Mesodermal cell (in vitro differentiated cells): ENCODE measurements at regions not wholly inside any gene's neighbourhood (a gene's known extent, or its start where the extent isn't known, plus 50 kb on each side); places are given as distances from the start of the nearest gene placed in this dataset.

ENCODE experiments used
- H3K27ac ChIP-seq: 2 replicates; pipeline ENCODE4 v1.7.0; 2013; ENCODE audit warnings: mild to moderate bottlenecking, low read depth, low read length, moderate library complexity; ENCODE audit not compliant: severe bottlenecking
- H3K36me3 ChIP-seq: 2 replicates; pipeline ENCODE4 v1.7.1; 2013; ENCODE audit warnings: mild to moderate bottlenecking, low read length, moderate library complexity; ENCODE audit not compliant: control insufficient read depth, insufficient read depth
- H3K4me1 ChIP-seq: one replicate; pipeline ENCODE4 v1.7.1; 2013; ENCODE audit warnings: mild to moderate bottlenecking, low read length; ENCODE audit not compliant: insufficient read depth, control insufficient read depth, poor library complexity, severe bottlenecking
- H3K4me3 ChIP-seq: 2 replicates; pipeline ENCODE4 v1.7.0; 2013; ENCODE audit warnings: low read length, control low read depth, mild to moderate bottlenecking; ENCODE audit not compliant: insufficient read depth, poor library complexity, severe bottlenecking; ENCODE audit errors: extremely low read depth
- H3K9me3 ChIP-seq: 2 replicates; pipeline ENCODE4 v1.7.1; 2013; ENCODE audit warnings: mild to moderate bottlenecking, low read length, moderate library complexity; ENCODE audit not compliant: control insufficient read depth
- WGBS, 2 experiments: methylation state at CpG; one replicate each; pipeline ENCODE4 v1.1.5; 2013; ENCODE audit warnings: missing lambda C conversion rate in 2 of 2; ENCODE audit not compliant: insufficient coverage in 2 of 2; 5-methylcytosine and 5-hydroxymethylcytosine counted together

DNA sequence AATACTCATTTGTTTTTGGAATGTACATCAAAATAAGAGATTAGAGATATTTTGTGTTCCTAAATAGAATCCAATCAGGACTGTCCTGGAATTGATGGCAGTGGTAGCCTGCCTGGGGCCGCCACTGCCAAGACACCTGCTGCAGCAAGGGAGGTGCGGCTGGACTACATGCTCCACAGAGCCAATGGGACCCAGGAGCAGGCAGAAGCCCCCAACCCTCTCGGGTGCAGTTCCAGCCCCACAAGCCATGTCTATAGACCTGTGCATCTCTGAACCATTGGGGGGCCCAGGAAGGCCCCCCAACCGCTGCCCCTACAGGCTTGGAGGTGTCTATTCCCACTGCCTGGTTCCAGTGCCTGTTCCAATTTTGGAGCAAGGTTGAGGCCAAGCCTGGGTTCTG lies 1524.3 kb downstream of the PCDH18 start:
- Histone ChIP-seq H3K9me3 (peaks cover 4% of the 10 kb centered on the region), H3K27ac (no peak overlapping the region), H3K4me1 (no peaks in the 10 kb centered on the region), H3K4me3 (no peak overlapping the region), H3K36me3 (no peaks in the 10 kb centered on the region)
- 79% methylated on average over 3 to 4 of the region's 4 CpGs for WGBS, 2 experiments

DNA sequence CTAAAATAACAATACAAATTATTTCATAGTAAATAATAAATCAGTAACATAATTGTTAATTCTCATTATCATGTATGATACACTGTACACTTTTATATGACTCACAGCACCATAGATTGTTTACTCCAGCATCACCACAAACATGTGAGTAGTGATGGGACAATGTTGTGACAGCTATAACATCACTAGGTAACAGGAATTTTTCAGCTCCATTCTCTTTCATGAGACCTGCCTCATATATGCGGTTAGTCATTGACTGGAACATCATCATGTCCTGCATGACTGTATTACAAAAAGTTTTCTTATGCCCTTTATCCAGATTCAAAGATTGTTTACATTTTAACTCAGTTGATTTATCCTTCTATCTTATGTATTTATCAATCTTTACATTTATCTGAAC lies 1530.0 kb downstream of the PCDH18 start:
- no peaks in the 10 kb centered on the region for H3K9me3 ChIP-seq
- no peaks in the 10 kb centered on the region for H3K4me1 ChIP-seq
- 80 to 100% methylated on average over 1 of the region's 1 CpG for WGBS, 2 experiments
- H3K27ac ChIP-seq, result no peak overlapping the region
- no peaks in the 10 kb centered on the region for H3K36me3 ChIP-seq
- no peak overlapping the region for H3K4me3 ChIP-seq

DNA sequence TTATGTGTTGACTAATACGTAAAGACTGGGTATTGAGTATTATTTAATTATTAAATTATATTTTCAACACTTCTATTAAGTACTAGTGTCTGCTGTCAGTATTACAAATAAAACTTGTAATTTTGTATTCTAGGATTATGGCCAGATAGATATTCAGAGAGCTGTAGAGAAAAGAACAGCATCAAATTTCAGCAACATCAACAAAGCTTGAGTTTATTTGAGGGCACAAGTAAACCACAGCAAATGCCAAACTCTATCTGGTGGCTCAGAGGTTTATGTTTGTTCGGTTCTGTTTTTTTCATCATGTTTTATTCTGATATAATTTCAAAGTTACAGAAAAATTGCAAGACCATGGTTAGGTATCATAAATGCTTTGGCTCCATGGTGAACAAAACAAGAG lies 1530.5 kb downstream of the PCDH18 start:
- Histone ChIP-seq H3K4me1 (no peaks in the 10 kb centered on the region), H3K36me3 (no peaks in the 10 kb centered on the region)

DNA sequence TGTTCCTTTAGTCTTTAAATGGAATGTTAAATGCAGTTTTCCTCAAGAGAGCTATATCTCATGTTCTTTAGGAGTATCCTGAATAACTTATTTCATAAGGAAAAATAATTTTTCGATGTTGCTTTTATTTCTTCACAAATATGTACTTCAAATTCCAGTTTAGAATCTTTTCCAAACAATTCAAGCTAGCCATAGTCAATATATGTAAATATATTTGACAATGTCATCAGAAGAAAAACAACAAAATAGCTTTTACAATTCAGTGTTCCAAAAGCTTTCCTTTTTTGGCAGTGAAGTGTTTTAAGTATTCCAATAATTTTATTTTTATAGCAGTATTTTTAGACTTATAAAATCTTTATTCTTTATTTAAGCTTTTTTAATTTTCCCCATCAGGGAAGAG lies 1532.0 kb downstream of the PCDH18 start:
- Histone ChIP-seq H3K4me3 (no peak overlapping the region), H3K9me3 (no peaks in the 10 kb centered on the region), H3K36me3 (no peaks in the 10 kb centered on the region), H3K27ac (no peak overlapping the region), H3K4me1 (no peaks in the 10 kb centered on the region)
- no CpG with 5 or more reads among the region's 1 CpG for WGBS, 2 experiments

More for the DNA sequence above, 1530.5 kb downstream of the PCDH18 start:
- H3K4me3 ChIP-seq, result no peak overlapping the region
- no peak overlapping the region for H3K27ac ChIP-seq
- H3K9me3 ChIP-seq, result no peaks in the 10 kb centered on the region
- no CpG with 5 or more reads among the region's 2 CpGs for WGBS, 2 experiments

DNA sequence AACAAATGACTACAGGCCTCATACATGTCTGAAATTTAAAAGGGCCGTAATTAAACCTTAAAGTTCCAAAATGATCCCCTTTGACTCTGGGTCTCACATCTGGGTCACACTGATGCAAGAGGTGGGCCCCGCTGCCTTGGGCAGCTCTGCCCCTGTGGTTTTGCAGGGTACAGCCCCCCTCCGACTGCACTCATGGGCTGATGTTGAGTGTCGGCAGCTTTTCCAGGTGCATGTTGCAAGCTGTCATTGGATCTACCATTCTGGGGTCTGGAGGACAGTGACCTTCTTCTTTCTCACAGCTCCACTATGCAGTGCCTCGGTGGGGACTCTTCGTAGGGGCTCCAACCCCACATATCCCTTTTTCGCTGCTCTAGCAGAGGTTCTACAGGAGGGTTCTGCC lies 1537.9 kb downstream of the PCDH18 start:
- H3K4me3 ChIP-seq, result no peak overlapping the region
- H3K27ac ChIP-seq, result no peak overlapping the region
- H3K9me3 ChIP-seq, result no peaks in the 10 kb centered on the region
- no peaks in the 10 kb centered on the region for H3K4me1 ChIP-seq
- 94% methylated on average over 7 of the region's 7 CpGs for WGBS, 2 experiments
- H3K36me3 ChIP-seq, result no peaks in the 10 kb centered on the region

DNA sequence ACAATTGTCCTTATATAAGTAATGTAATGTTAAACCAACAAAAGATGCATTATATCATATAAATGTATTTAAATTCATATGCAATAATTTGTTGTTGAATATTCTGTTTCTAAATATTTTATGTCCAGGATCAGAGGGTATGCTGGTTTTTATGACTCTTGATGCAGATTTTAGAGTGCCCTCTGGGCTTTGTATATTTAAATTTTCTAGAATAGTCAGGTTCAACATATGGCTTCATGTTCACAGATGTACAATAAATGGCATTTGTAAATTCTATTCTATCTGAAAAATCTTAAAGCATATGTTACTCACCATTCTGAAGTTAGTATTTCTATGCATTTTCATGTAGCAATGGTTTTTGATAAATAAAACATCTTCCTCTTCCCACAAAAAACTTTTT lies 1555.4 kb downstream of the PCDH18 start:
- no peaks in the 10 kb centered on the region for H3K9me3 ChIP-seq
- H3K27ac ChIP-seq, result no peak overlapping the region
- no peaks in the 10 kb centered on the region for H3K36me3 ChIP-seq
- H3K4me1 ChIP-seq, result no peaks in the 10 kb centered on the region
- no peak overlapping the region for H3K4me3 ChIP-seq

DNA sequence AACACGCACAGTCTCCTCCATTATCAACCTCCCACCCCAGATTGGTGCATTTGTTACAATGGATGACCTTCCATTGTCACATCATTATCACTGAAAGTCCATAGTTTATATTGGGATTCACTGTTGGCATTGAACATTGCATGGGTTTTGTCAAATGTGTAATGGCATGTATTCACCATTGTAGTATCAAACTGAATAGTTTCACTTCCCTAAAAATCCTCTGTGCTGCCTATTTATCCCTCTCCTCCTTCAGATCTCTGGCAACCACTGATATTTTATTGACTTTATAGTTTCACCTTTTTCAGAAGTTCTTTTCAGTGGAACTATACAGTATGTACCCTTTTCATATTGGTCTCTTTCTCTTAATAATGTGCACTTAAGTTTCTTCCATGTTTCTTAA lies 1565.4 kb downstream of the PCDH18 start:
- 100% methylated on average over 1 of the region's 1 CpG; no CpG with 5 or more reads in 1 of the 2 experiments for WGBS, 2 experiments
- H3K4me1 ChIP-seq, result no peaks in the 10 kb centered on the region
- no peaks in the 10 kb centered on the region for H3K9me3 ChIP-seq
- H3K27ac ChIP-seq, result no peak overlapping the region
- H3K4me3 ChIP-seq, result no peak overlapping the region
- H3K36me3 ChIP-seq, result no peaks in the 10 kb centered on the region

DNA sequence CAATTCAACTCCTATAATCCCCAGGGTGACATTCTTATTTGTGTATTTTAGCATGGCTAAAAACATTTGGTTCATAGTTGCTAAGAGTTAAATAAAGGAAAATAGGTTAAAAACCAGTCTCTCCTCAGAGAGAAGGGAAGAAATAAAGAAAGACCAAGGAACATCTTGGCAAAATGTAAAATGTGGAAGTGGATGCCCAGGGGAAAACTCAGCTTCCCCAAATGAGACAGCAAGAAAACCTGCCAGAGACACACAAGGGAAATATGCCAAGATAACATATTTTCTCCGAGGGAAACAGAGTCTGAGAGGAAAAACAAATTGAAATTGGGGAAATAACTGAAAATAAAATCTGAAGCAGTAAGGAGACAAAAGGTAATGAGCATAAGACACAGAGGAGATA lies 1569.3 kb downstream of the PCDH18 start:
- no peaks in the 10 kb centered on the region for H3K9me3 ChIP-seq
- WGBS, 2 experiments, result 100% methylated on average over 1 of the region's 1 CpG; no CpG with 5 or more reads in 1 of the 2 experiments
- H3K36me3 ChIP-seq, result no peaks in the 10 kb centered on the region
- no peak overlapping the region for H3K4me3 ChIP-seq
- no peak overlapping the region for H3K27ac ChIP-seq
- no peaks in the 10 kb centered on the region for H3K4me1 ChIP-seq

DNA sequence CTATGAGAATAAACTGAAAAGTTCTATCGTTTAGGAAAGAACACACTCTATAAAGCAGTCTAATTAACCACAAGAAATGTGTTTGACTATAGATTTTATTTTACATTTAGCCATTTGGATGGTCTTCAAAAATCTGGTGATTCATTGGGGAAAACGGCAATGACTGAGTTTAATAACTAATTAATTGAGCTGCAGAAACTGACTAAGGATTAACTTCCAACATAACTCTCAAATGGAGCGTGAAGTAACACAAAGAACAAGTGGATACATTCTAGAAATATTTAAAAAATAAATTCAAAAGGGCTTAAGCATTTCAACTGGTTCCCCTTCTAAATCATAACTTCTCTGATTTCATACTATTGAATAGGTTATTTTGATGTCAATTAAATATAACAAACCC lies 1582.4 kb downstream of the PCDH18 start:
- H3K4me1 ChIP-seq, result no peaks in the 10 kb centered on the region
- no CpG with 5 or more reads among the region's 3 CpGs for WGBS, 2 experiments

DNA sequence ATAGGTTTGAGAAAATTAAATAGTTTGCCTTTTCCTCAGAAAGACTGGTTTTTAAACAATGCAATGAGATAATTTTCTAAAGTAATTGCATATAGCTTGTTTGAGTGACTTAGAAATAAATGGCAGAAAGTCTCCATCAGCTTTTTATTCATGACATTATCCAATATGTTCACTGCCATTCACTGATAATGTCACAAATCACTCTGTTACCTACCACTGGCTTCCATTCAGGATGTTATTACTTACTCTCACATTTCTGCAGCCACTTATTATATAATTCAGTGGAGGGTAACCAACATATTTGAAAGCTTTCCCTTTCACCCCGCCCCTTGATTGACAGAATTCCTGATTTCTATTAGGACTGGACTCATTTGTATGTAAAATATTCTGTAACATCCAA lies 1583.5 kb downstream of the PCDH18 start:
- H3K36me3 ChIP-seq, result no peaks in the 10 kb centered on the region
- H3K9me3 ChIP-seq, result no peaks in the 10 kb centered on the region
- H3K4me1 ChIP-seq, result no peaks in the 10 kb centered on the region
- H3K4me3 ChIP-seq, result no peak overlapping the region
- H3K27ac ChIP-seq, result no peak overlapping the region
- WGBS, 2 experiments, result no CpG with 5 or more reads among the region's 1 CpG

More for the DNA sequence above, 1582.4 kb downstream of the PCDH18 start:
- no peak overlapping the region for H3K27ac ChIP-seq
- H3K9me3 ChIP-seq, result peaks cover 3% of the 10 kb centered on the region
- no peak overlapping the region for H3K4me3 ChIP-seq
- H3K36me3 ChIP-seq, result no peaks in the 10 kb centered on the region

DNA sequence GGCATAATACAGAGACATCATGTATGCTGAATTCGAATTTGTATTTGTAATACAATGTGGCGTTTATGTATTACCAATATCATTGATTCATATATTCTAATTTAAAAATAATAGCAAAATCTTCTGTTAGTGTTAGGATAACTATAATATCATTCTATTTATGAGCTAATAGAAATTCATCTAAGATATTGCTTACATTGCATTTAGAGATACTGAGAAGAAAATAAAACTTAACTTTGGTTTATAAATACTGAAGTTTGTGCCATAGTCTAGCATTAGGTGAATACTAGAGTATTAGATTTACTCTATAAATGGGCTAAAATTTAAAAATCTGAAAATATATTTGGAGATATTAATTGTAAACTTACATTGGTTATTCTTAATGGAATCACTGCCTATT lies 1590.6 kb downstream of the PCDH18 start:
- Histone ChIP-seq H3K27ac (no peak overlapping the region), H3K9me3 (no peaks in the 10 kb centered on the region), H3K4me3 (no peak overlapping the region), H3K36me3 (no peaks in the 10 kb centered on the region), H3K4me1 (no peaks in the 10 kb centered on the region)
- WGBS, 2 experiments, result no CpG with 5 or more reads among the region's 2 CpGs

DNA sequence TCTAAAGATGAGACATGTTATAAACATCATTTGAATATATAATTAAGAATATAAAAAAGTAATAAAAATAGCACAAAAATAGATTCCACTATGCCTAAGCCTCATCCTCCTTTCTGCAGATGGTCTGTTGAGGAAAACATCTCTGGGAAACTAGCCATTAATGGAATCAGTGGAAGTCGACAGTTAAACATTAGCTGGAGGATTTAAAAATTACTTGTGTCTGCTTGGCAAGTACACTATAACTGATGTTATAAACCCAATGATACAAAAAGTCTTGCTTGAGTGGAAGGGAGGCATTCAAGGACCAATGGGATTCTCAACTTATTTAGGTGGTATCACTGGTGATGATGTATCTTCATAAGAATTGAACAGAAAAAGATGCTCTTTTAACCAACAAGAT lies 1598.3 kb downstream of the PCDH18 start:
- H3K36me3 ChIP-seq, result no peaks in the 10 kb centered on the region
- peaks cover 4% of the 10 kb centered on the region for H3K9me3 ChIP-seq
- H3K4me3 ChIP-seq, result no peak overlapping the region
- H3K4me1 ChIP-seq, result no peaks in the 10 kb centered on the region
- no CpG with 5 or more reads among the region's 1 CpG for WGBS, 2 experiments
- H3K27ac ChIP-seq, result no peak overlapping the region
